B cell (primary cell): ENCODE measurements at regions not wholly inside any gene's neighbourhood (a gene's known extent, or its start where the extent isn't known, plus 50 kb on each side); places are given as distances from the start of the nearest gene placed in this dataset.

Experiments used
- ATAC-seq: fragments of 200-7000 bp; cut with Tn5 transposase; one replicate; pipeline ENCODE4 v1.10.0; 2021; ENCODE audit warnings: low read depth, mild to moderate bottlenecking, moderate number of reproducible peaks, moderate library complexity
- CTCF ChIA-PET: fragments of 350-600 bp; sonication (Branson Sonifier 250); formaldehyde crosslinking; loops from one replicate; lab custom pipeline; 2021; ENCODE audit warnings: antibody characterized with exemption, inconsistent platforms; lab: Charles Lee
- POLR2A ChIA-PET: fragments of 350-600 bp; sonication (Branson Sonifier 250); formaldehyde crosslinking; loops from one replicate; lab custom pipeline; 2021; ENCODE audit warnings: antibody characterized with exemption; lab: Charles Lee
- DNase-seq: peaks from one replicate; pipeline ENCODE4 v3.0.0; 2013
- H2AFZ ChIP-seq: 2 replicates; pipeline ENCODE4 v1.6.1; 2012; ENCODE audit warnings: mild to moderate bottlenecking, low read depth, low read length; ENCODE audit not compliant: insufficient read depth, poor library complexity, severe bottlenecking
- H3K27ac ChIP-seq, 2 donors: 1 replicate in 1 of 2; 2 replicates in 1 of 2; pipeline ENCODE4 v1.5.1; 2012 to 2013; ENCODE audit warnings: low read length in 2 of 2, mild to moderate bottlenecking in 2 of 2, moderate library complexity in 1 of 2
- H3K27me3 ChIP-seq, 4 experiments: fragments of 200-600 bp in 1 of 4; sonication (generic) in 1 of 4; replicated peaks in 1 of 4; 1 replicate in 2 of 4; 2 replicates in 2 of 4; pipeline versions ENCODE4 v1.6.1 to v1.7.0; 2013 to 2016; ENCODE audit warnings: low read length in 3 of 4, mild to moderate bottlenecking in 2 of 4, mixed read lengths in 1 of 4, moderate library complexity in 1 of 4; ENCODE audit not compliant: insufficient read depth in 4 of 4, control insufficient read depth in 3 of 4; ENCODE audit errors: control extremely low read depth in 1 of 4
- H3K36me3 ChIP-seq, 2 experiments: replicated peaks in 1 of 2; 1 replicate in 1 of 2; 2 replicates in 1 of 2; pipeline versions ENCODE4 v1.6.1 to v1.7.1; 2013; ENCODE audit warnings: low read length in 1 of 2; ENCODE audit not compliant: insufficient read depth in 2 of 2, control insufficient read depth in 1 of 2; ENCODE audit errors: control extremely low read depth in 1 of 2, extremely low read depth in 1 of 2
- H3K4me1 ChIP-seq, 2 donors: fragments of 200-600 bp in 1 of 2; sonication (generic) in 1 of 2; 1 replicate in 1 of 2; 2 replicates in 1 of 2; pipeline versions ENCODE4 v1.5.1 to v1.6.1; 2013 to 2017; ENCODE audit warnings: low read length in 2 of 2; ENCODE audit not compliant: control insufficient read depth in 2 of 2, insufficient read depth in 2 of 2
- H3K4me2 ChIP-seq: replicated peaks from 2 replicates; pipeline ENCODE3; 2012; ENCODE audit warnings: mild to moderate bottlenecking, low read depth, low read length; ENCODE audit not compliant: poor library complexity, severe bottlenecking
- H3K4me3 ChIP-seq, 5 experiments: fragments of 200-600 bp in 1 of 5; sonication (generic) in 1 of 5; 1 replicate in 3 of 5; 2 replicates in 2 of 5; pipeline versions ENCODE4 v1.5.1 to v1.7.0; 2011 to 2016; ENCODE audit warnings: low read length in 4 of 5, mild to moderate bottlenecking in 4 of 5, low read depth in 2 of 5, control low read depth in 1 of 5, moderate library complexity in 1 of 5; ENCODE audit not compliant: insufficient read depth in 1 of 5; ENCODE audit errors: control extremely low read depth in 1 of 5, extremely low read depth in 1 of 5
- H3K79me2 ChIP-seq: fragments of 200-600 bp; sonication (generic); one replicate; pipeline ENCODE4 v1.6.0; 2016; ENCODE audit warnings: low read length; ENCODE audit not compliant: control insufficient read depth, insufficient read depth
- H3K9ac ChIP-seq: fragments of 200-600 bp; sonication (generic); 2 replicates; pipeline ENCODE4 v1.6.1; 2017; ENCODE audit warnings: mild to moderate bottlenecking, low read length, moderate library complexity
- H3K9me3 ChIP-seq, 3 donors: one replicate each; pipeline versions ENCODE4 v1.6.1 to v1.7.1; 2013; ENCODE audit warnings: low read length in 2 of 3; ENCODE audit not compliant: control insufficient read depth in 2 of 3, insufficient read depth in 1 of 3; ENCODE audit errors: control extremely low read depth in 1 of 3
- H4K20me1 ChIP-seq: 2 replicates; pipeline ENCODE4 v1.6.0; 2012; ENCODE audit warnings: mild to moderate bottlenecking, low read length; ENCODE audit not compliant: insufficient read depth, control insufficient read depth, poor library complexity, severe bottlenecking
- H3K27ac Mint-ChIP-seq: one replicate; pipeline ENCODE4 v1.8.0; 2021; ENCODE audit warnings: mixed read lengths
- H3K27me3 Mint-ChIP-seq: one replicate; pipeline ENCODE4 v1.8.0; 2021; ENCODE audit warnings: mixed read lengths
- H3K4me1 Mint-ChIP-seq: one replicate; pipeline ENCODE4 v1.8.0; 2021; ENCODE audit warnings: mixed read lengths
- H3K4me3 Mint-ChIP-seq: one replicate; pipeline ENCODE4 v1.8.0; 2021; ENCODE audit warnings: mixed read lengths
- H3K9me3 Mint-ChIP-seq: one replicate; pipeline ENCODE4 v1.8.0; 2022; ENCODE audit warnings: mixed read lengths; ENCODE audit not compliant: insufficient read depth
- EZH2 ChIP-seq: IDR thresholded peaks from 2 replicates; pipeline ENCODE4 v1.6.1; 2012; ENCODE audit warnings: borderline replicate concordance, low read depth, mild to moderate bottlenecking, moderate library complexity, low read length; ENCODE audit not compliant: insufficient read depth, poor library complexity, severe bottlenecking
- WGBS: methylation state at CpG from one replicate; pipeline ENCODE4 v1.1.5; 2013; ENCODE audit warnings: missing lambda C conversion rate; ENCODE audit not compliant: insufficient coverage; 5-methylcytosine and 5-hydroxymethylcytosine counted together
- intact Hi-C: fragments of 100-400 bp; cut with micrococcal nuclease; formaldehyde crosslinking; loops from one replicate; pipeline ENCODE4 v1.10.0; 2022
- TF ChIP-seq, protein P1 (sequence below): fragments of 200-600 bp; IDR thresholded peaks from one replicate; pipeline ENCODE4 v1.8.0; 2022; ENCODE audit warnings: antibody characterized with exemption, mild to moderate bottlenecking

DNA sequence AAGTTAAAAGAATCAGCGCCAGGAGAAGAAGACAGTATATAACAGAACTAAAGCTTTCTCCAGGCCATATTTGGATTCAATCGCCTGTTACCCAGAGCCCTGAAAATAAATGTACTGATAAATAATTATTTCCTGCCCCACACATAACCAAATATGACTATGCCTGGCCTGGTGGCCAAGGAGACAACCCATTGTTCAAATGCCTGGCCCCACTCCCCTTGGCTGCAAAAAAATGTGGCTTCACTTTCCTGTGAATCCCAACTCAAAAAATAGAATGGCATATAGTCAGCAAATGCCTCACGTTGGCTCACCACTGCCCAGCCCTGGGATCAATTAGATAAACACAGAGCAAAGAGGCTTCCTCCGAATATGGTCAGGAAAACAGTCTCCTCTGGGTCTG, 472.1 kb downstream of the BCL11B start:
- H3K4me3 Mint-ChIP-seq: no peak overlapping the region
- no peak for ATAC-seq
- Histone ChIP-seq H3K27ac (no peak overlapping the region), H3K4me2 (no peak overlapping the region), H3K9ac (no peak overlapping the region), H3K36me3 (no peaks in the 10 kb centered on the region), H4K20me1 (no peaks in the 10 kb centered on the region), H2AFZ (no peak overlapping the region), H3K79me2 (no peaks in the 10 kb centered on the region), H3K9me3 (peaks cover 0 to 29% (median 0%) of the 10 kb centered on the region in 3 donors), H3K4me1 (no peaks in the 10 kb centered on the region), H3K4me3 (no peak overlapping the region), H3K27me3 (no peaks in the 10 kb centered on the region)
- no peaks in the 10 kb centered on the region for H3K27me3 Mint-ChIP-seq
- ChIA-PET POLR2A (no interaction called here), CTCF (no interaction called here)
- intact Hi-C loops: no loop called here
- no peaks in the 10 kb centered on the region for H3K4me1 Mint-ChIP-seq
- H3K27ac Mint-ChIP-seq: no peak overlapping the region
- WGBS: 60% methylated on average over 1 of the region's 4 CpGs
- TF ChIP-seq EZH2: no peak
- TF ChIP-seq, protein P1, sequence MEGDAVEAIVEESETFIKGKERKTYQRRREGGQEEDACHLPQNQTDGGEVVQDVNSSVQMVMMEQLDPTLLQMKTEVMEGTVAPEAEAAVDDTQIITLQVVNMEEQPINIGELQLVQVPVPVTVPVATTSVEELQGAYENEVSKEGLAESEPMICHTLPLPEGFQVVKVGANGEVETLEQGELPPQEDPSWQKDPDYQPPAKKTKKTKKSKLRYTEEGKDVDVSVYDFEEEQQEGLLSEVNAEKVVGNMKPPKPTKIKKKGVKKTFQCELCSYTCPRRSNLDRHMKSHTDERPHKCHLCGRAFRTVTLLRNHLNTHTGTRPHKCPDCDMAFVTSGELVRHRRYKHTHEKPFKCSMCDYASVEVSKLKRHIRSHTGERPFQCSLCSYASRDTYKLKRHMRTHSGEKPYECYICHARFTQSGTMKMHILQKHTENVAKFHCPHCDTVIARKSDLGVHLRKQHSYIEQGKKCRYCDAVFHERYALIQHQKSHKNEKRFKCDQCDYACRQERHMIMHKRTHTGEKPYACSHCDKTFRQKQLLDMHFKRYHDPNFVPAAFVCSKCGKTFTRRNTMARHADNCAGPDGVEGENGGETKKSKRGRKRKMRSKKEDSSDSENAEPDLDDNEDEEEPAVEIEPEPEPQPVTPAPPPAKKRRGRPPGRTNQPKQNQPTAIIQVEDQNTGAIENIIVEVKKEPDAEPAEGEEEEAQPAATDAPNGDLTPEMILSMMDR: no peak
- no peak for DNase-seq
- no peaks in the 10 kb centered on the region for H3K9me3 Mint-ChIP-seq

DNA sequence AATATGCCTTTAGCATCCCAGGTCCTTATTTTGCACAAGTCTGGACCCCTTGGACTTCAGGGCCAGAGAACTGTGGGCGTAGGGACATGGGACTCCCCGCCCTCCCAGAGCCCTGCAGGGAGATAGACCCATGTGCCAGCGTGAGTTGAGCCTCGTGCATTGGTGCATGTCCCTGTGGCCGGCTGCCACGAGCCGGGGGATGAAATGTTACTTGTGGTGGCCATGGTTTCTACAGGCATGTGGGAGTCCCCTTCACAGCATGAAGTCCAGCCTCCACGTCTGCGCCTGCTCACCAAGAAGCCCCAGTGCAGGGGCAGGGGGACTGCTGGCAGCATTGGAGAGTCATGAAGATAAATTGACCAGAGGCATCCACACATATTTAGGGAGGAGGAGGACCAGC, 470.0 kb downstream of the BCL11B start:
- Mint-ChIP-seq H3K27ac (no peak overlapping the region), H3K9me3 (no peaks in the 10 kb centered on the region), H3K27me3 (no peaks in the 10 kb centered on the region), H3K4me1 (no peaks in the 10 kb centered on the region), H3K4me3 (no peak overlapping the region)
- H3K9ac ChIP-seq: no peak overlapping the region
- ChIA-PET CTCF (no interaction called here), POLR2A (no interaction called here)
- peaks cover 0 to 23% (median 0%) of the 10 kb centered on the region in 3 donors for H3K9me3 ChIP-seq
- H3K36me3 ChIP-seq: no peaks in the 10 kb centered on the region
- no peak for ATAC-seq
- no peaks in the 10 kb centered on the region for H3K27me3 ChIP-seq
- DNase-seq: no peak
- H3K79me2 ChIP-seq: no peaks in the 10 kb centered on the region
- no peak overlapping the region for H3K4me2 ChIP-seq
- no peaks in the 10 kb centered on the region for H4K20me1 ChIP-seq
- no peak for TF ChIP-seq EZH2
- WGBS: 71% methylated on average over 8 of the region's 9 CpGs
- intact Hi-C loops: no loop called here
- no peak overlapping the region for H3K27ac ChIP-seq
- H3K4me1 ChIP-seq: no peaks in the 10 kb centered on the region
- H2AFZ ChIP-seq: no peak overlapping the region
- H3K4me3 ChIP-seq: no peak overlapping the region
